ENCODE measurements at regions not wholly inside any gene's neighbourhood (a gene's known extent, or its start where the extent isn't known, plus 50 kb on each side); places are given as distances from the start of the nearest gene placed in this dataset.
A peak's percentile ranks its signal among the peaks of the same experiment; 100 is the strongest.
"Not testable (repeated sequence)": the region's sequence is repeated elsewhere in the genome, so short reads cannot be mapped to it uniquely, and the experiment has no call there.

DNA sequence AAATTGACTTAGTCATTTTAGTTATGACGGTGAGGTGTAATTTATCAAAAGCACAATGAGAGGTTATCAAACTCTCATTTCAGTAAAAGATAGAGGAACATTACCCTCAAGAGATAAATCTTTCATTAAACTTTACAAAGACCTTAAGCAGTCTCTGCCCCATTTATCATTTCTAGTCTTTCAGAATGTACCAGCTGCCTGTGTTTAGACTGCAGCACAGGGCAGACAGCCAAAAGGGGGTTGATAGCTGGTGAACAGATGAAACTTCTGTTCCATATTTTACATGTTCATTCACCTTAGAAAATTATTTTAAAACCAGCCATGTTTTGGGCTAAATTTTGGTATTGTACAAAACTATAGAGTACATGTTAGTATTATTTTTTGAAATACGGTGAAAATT lies 514.6 kb upstream of the CNTN3 start:
- no peak for DNase-seq

DNA sequence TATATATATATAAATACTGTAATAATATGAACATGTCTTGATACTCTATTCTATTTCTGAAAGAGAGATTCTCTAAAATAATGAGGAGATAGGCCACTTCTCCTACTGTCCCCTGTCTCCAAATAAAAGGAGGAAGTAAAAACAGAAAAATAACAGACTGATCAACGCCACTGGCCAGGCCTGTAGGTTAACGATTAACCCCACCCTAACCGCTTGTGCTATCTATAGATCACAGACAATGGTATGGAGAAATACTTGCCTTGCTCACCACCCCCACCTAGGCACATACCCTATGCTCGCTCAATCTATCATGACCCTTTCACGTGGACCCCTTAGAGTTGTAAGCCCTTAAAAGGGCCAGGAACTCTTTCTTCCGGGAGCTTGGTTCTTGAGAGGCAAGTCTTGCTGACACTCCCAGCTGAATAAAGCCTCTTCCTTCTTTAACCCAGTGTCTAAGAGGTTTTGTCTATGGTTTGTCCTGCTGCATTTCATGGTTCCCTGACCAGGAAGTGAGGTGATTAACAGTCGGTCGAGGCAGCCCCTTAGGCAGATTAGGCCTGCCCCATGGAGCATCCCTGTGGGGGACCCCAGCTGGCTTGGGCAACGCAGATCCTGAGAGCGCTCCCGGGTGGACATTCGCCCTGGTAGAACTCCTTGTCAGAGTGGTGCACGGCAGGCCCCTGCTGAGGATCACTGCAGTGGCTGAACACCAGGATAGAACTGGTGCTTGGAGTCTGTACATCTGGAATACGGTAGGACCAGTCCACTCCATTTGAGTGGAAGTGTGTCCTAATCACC lies 521.8 kb upstream of the CNTN3 start:
- no peak for DNase-seq

DNA sequence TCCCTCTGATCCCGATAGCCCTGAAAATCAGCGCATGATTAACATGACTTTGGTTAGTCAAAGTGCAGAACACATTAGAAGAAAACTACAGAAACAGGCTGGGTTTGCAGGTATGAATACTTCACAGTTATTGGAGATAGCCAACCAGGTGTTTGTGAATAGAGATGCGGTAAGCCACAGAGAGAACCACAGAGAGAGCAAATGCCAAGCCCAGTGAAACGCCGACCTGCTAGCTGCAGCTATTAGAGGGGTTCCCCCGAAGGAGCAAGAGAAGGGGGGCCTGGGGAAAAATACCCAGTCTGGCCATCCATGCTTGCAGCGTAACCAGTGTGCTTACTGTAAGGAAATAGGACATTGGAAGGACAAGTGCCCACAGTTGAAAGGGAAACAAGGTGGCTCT lies 523.9 kb upstream of the CNTN3 start:
- no peak for DNase-seq

DNA sequence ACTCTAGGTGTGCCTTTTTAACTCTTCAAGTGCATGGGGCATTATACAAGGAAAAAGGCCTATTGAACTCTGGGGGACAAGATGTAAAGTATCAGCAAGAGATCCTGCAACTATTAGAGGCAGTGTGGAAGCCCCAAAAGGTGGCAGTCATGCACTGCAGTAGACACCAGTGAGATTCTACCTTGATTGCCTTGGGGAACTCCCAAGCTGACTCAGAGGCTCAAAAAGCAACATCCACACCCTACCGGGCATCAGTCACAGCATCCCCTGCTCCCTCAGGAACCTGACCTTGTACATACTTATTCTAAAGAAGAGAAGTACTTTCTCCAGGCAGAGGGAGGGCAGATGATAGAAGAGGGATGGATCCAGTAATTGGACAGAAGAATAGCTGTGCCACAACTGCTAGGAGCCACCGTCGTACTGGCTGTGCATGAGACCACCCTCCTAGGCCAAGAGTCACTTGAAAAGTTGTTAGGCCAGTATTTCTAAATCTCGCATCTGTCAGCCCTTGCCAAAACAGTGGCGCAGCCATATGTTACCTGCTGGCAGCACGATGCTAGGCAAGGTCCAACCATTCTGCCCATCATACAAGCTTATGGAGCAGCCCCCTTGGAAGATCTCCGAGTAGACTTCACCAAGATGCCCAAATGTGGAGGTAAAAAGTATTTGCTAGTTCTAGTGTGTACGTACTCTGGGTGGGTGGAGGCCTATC lies 523.1 kb upstream of the FRG2C start:
- no peak for DNase-seq

DNA sequence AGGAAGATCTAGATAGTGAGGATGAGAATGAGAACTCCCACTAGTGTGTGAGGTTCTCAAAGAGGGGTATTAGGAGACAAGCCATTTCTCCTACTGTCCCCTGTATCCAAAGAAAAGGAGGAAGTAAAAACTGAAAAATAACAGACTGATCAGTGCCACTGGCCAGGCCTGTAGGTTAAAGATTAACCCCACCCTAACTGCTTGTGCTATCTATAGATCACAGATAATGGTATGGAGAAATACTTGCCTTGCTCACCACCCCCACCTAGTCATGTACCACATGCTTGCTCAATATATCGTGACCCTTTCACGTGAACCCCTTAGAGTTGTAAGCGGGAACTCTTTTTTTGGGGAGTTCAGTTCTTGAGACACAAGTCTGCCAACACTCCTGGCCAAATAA lies 519.7 kb upstream of the FRG2C start:
- no peak for DNase-seq

DNA sequence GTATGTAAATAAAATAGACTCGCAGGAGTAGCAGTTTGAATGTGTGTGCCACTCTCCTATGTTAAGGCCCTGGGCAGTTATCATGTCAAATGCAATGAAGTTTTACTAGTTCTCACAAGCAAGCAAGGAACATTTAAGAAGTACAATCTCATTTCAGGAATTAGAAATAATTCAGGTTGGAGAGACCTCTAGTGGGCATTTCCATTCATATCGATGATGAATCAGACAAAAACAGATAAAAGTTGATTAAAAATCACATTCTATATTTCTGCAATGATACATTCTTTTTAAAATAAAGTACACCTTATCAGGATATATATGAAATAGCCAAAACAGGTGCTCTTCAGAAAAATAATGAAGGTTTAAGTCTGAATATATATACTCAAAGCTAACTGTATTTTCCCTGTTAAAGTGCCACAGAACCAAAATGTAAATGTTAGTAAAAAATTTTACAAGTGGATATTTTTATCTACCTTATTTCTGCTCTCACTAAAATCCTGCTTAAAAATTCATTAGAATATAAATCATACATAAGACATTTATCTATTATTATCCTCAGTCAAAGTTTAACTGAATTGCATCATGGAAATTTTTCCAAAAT lies 492.4 kb upstream of the FRG2C start:
- DNase-seq = no peak

DNA sequence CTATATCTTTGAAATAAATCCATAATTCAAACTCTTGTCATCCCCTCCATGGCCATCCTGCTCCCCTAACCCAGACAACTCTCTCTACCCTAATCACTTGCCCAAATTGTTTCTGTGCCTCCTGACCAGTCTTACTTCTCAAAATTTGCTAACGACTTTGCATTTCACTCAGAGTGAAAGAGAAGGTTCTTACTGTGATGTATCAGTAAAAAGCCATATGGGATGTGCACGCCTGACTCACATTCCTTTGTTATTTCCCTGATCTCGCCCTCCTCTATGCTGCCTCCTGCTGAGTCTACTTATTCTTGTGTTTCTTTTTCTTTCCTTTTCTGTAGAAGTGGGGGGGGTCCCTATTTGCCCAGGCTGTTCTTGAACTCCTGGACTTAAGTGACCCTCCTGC lies 487.2 kb upstream of the FRG2C start:
- DNase-seq = no peak

DNA sequence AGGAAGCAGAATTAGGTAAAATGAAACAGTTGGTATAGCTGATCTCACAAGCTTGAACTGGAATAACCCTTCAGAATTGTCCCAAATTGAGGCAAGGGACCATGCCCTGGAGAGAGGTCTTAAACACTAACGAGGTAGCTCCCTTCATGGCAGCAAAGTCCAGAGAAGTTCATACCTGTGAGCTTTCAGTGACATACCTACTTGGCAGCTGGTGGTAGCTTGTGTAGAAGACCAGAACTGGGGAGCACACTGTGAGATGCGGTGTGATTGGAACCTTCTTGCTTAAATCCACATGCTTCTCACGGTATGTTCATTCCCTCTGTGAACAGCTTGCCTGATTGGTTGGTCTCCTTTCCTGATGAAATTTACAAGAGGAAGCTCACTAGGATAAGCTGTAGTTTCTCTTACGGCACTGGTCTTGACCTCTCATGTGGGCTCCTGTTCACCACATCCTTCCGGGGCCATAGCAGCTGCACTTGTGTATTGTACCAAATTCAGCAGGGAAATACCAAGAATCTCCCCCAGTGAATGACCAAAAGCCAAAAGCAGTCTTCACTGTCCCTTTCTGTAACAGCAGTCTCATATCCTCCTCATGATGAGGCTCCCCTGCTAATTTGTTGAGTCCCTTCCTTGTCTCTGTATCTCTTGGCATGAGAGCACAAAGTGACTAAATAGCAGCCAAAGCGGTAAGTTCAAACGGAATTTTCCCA lies 483.7 kb upstream of the FRG2C start:
- DNase-seq = no peak

DNA sequence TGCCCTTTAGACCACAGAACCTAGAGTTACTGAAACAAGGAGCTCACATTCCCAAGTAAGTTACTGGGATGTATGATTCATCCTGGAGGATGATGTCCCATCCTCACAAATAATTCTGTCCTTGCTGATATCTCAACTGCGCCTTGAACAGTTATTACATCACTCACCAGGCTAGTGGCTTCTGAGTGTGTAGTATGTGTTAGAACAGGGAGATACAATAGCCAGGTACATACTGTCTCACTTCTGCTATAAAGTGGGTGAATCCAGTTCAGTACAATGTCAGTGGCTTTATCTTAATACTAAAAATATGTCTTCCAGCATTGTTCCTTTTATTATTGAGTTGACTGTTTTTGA lies 483.2 kb upstream of the FRG2C start:
- DNase-seq = no peak

DNA sequence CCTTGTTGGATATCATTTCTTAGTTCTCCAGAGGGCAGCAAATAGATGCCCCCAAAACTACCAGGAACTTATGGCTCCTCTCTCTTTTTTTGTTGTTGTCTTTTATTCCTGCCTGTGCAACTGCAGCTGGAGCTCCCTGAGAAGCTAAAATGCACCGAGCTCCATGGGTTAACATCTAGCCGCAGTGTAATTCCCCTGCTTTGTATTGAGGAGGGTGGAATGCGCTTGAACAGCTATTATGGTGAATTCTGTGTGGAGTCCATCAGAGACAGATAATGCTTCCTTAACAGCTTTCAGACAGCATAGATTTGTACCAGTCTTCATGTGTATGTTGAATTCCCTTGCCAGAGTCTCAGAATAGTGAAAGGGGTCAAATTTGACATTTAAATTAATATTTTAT lies 475.2 kb upstream of the FRG2C start:
- DNase-seq = no peak

DNA sequence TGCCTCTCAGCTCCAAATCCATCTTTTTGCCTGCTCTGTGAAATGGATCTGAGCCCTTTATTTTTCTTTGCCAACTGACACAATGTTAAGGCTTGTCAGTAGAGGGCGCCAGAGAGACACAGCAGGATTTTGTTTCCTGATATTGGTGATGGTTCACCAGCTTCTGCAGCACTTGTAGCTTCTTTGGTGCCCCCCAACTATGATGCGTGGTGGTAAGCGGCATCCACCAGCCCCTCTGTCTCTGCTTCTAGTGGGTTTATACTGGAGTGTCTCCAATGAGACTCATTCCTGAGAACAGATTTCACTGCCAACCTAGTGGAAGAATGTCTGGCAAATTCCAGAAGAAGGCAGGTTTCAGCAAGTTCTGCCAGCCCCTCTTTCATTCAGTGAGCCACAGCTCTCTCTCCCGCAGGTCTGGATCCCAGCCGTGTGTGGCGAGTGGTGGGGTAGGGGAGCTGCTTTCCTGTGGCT lies 471.9 kb upstream of the FRG2C start:
- peak; percentile 5 to 8 for DNase-seq

DNA sequence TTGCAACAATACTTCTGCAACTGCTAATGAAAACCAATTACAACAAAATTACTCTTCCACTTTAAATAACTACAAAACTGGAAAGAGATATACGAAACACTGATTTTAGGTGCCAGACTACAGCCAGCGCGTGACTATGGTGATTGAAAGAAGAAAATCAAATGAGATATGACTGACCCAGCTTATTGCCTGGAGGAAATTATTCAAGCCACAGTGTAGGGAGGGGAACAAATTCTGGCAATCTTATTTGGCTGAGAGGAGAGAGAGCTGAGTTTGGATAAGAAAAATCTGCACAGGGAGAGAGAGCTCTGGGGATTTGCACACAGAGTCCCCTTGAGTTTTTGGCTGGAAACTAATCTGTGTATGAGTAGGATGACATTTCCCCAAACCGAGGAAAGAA lies 470.3 kb upstream of the FRG2C start:
- no peak for DNase-seq

DNA sequence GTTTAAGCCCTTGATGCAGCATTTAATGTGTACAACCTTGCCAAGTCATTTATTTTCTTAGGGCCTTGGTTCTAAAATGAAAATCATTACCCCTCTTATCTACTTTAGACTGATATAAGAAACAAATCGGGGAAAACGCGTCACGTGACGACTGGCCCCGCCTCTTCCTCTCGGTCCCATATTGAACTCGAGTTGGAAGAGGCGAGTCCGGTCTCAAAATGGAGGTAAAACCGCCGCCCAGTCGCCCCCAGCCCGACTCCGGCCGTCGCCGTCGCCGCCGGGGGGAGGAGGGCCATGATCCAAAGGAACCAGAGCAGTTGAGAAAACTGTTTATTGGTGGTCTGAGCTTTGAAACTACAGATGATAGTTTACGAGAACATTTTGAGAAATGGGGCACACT lies 449.8 kb upstream of the FRG2C start:
- DNase-seq = not testable (repeated sequence)

DNA sequence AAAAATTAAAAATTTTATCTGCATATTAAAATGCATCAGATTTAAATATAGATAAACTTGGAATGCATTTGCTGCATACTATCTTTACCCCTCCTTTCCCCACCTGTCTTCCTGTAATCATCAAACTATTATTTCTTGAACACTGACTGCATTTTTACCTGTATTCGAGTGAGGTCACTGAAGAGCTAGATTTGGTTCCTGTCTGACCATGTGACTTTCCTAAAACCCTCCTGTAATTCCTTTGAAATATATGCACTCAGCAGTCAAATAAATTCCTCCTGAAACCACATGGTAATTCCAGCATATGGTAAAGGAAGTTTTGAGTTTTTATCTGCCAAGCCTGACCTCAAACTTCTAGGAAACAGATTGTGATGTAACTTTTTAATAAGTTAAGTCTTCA lies 445.6 kb upstream of the FRG2C start:
- no peak for DNase-seq

DNA sequence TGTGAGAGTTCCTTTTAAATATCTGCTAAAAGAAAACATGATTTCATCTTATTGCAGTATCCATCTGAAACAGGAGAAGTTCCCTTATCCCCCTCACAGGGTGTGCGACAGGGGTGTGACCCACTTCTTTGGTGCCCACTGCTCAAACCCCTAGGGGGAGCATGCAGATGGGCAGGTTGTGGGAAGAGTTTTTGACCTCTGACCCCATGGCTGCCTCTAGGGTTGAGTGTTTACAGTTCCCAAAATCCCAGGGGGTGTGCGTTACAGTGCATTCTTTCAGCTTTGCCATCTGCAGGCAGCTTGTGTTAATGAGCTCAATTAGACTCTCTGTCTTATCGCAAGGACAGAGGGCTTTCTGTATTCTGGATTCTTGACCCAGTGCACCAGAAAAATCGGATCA lies 443.2 kb upstream of the FRG2C start:
- no peak for DNase-seq

DNA sequence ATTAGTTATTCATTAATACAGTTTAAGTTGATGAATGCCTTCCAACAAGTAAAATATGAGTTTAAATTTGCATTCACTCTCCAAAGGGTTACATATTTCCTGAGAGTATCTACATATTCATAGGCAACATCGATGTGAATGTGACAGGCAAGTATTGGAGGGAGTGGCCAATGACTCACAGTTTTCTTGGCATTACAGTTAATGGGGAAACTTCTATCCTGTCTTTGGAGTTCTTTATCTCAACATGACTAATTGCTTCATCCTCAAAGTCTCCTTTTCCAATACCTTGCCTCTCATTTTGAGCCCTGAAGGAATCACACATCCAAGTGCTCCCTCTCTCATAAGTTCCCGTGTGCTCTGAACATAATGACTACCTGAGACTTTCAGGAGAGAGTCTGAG lies 439.7 kb upstream of the FRG2C start:
- DNase-seq = no peak

DNA sequence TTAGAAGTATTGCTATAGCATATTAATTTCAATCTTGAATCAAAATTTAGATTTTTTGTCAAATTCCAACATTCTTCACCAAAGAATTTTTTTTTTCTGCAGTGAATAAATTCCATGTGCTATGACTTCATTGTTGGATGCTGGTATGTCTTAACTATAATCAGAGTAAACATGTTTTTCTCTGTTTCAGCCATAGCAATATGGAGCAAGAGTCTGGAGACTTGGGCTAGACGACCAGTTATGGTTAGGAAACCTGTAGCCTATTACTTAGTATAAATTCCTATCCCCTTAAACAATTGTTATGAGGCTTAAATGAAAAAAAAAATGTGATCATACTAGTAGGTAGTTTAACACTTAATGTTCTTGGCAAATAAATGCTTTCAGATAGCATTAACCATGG lies 431.9 kb upstream of the FRG2C start:
- no peak for DNase-seq

DNA sequence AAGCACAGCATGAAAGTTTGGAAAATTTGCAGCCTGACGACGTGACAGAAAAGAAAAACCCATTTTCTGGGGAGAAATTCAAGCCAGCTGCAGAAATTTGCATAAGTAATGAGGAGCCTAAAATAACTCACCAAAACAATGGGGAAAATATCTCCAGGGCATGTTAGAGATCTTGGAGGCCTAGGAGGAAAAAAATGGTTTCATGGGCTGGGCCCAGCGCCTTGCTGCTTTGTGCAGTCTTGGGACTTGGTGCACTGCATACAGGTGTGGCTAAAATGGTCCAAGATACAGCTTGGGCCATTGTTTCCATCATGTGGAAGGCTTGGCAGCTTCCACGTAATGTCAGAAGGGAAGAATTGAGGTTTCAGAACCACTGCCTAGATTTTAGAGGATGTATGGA lies 428.5 kb upstream of the FRG2C start:
- DNase-seq = no peak

DNA sequence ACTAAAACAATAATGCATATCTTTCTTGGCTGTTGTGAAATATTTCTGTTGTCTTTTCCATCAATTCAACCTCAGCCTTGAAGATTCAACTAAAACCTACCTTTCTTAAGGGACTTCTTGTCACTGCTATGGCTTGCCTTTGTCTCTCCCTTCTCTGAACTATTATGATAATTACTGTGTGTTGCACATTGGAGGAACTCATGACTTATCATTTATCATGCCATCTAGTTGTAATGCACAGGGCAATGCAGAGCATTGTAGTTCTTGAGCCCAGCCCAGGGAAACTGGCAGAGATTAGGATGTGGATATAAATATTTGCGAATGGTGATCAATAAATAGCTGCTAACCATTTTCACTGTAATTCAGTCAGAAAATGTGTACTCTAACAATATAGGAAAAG lies 427.1 kb upstream of the FRG2C start:
- no peak for DNase-seq

DNA sequence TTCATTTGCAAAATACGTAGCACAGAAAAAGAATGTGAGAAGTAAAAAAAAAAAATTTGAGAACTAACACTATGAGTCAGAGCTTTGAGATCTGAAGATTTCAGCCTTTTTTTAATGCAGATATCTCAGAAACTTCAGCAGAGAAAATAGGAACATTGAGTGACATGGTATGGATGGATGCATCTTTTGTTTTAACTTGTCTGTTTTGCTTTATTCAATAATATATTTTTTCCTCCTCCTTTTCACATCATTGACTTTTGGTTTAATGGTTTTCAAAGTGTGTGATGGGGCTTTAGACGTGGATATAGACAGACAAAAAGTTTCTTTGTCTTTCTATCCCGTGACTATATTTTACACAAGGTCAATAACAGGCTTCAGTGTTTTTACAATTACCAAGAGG lies 426.7 kb upstream of the FRG2C start:
- DNase-seq = no peak

DNA sequence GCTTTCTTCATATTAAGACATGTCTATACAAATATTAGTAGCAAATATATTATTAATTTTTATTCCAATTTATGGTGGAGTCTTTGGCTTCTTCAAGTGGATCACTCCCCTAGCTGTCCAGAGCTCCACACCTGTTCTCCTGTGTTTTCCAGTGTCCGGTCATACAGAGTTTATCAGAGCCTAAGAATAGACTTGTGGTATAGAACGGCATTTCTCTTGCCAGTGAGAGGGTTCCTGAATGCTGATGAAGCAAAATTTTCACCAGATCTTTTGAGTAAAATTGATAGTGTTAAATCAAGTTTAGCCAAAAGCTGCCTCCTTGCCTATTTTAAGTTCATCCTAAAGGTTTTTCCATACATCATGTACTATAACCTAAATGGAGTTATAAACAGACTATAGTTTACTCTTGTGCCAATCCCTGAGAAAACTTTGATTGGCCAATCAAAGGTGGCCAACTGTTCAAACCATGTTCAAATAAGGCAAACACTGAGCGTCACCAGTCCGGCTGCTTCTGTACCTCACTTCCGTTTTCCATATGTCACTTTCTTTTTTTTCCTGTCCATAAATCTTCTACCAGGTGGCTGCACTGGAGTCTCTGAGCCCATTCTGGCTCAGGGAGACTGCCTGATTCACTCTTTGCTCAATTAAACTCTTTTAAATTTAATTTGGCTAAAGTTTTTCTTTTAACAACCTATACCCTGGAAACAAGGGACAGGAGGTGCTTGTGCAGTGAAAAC lies 422.7 kb upstream of the FRG2C start:
- DNase-seq = not testable (repeated sequence)

DNA sequence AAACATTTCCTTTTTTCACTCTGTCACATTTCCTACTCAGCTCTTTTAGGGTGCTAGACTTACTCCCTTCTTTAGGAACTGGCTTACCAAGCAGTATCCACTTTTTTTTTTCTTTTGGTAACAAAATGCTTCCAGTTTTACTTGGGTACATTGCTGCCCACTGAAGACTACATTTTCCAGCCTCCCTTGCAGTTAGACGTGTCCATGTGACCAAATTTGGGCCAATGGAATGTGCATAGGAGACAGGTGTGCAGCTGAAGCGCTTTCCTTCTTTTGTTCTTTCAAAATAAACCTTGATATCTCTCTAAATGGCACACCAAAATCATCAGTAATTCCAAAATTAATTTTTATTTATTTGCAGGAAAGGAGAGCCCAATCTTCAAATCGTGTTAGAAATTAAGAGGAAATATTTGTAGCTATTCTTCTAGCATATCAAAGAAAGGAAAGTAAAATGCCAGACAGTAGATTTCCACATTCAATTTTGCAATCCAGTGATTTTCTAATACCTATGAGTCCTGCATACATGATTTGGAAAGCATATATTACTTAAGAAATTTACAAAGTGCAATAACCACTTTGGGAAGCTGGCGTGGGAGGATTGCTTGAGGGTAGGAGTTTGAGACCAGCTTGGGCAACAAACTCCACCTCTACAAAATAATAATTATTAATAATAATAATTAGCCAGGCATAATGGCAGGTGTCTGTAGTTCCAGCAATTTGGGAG lies 422.0 kb upstream of the FRG2C start:
- DNase-seq = no peak

Data from bone marrow (tissue), 2 donors.